Left lung (tissue), 4 donors: ENCODE measurements at regions not wholly inside any gene's neighbourhood (a gene's known extent, or its start where the extent isn't known, plus 50 kb on each side); places are given as distances from the start of the nearest gene placed in this dataset.

ENCODE experiments used
- ATAC-seq: fragments of 200-7000 bp; cut with Tn5 transposase; one replicate; pipeline ENCODE4 v1.9.1; 2020; ENCODE audit warnings: moderate library complexity
- DNase-seq, 4 donors: peaks; one replicate each; pipeline ENCODE4 v3.0.0-alpha.2; 2013 to 2020
- H3K27ac ChIP-seq, 2 donors: fragments of 200-600 bp; sonication (generic) in 1 of 2; one replicate each; pipeline versions ENCODE4 v1.5.0 to v1.8.0; 2020 to 2021
- H3K27me3 ChIP-seq, 2 donors: fragments of 200-600 bp; sonication (generic) in 1 of 2; one replicate each; pipeline versions ENCODE4 v1.5.0 to v1.8.0; 2020 to 2021
- H3K36me3 ChIP-seq, 2 donors: fragments of 200-600 bp; sonication (generic) in 1 of 2; one replicate each; pipeline versions ENCODE4 v1.5.0 to v1.8.0; 2020 to 2021
- H3K4me1 ChIP-seq, 2 donors: fragments of 200-600 bp; one replicate each; pipeline ENCODE4 v1.8.0; 2021
- H3K4me3 ChIP-seq, 2 donors: fragments of 200-600 bp; sonication (generic) in 1 of 2; one replicate each; pipeline versions ENCODE4 v1.5.0 to v1.8.0; 2020 to 2021; ENCODE audit warnings: mild to moderate bottlenecking in 1 of 2
- H3K9me3 ChIP-seq, 2 donors: fragments of 200-600 bp; sonication (generic) in 1 of 2; one replicate each; pipeline versions ENCODE4 v1.5.0 to v1.8.0; 2020 to 2021
- intact Hi-C, 2 donors: fragments of 100-400 bp; cut with DNase I; formaldehyde crosslinking; loops; one replicate each; pipeline versions ENCODE4 v1.11.2 to v1.14.2; 2022
- TF ChIP-seq, protein P1 (sequence below), 2 donors: fragments of 200-600 bp; sonication (generic) in 1 of 2; IDR thresholded peaks; one replicate each; pipeline versions ENCODE4 v1.5.0 to v1.8.0; 2021; ENCODE audit warnings: antibody characterized with exemption in 2 of 2
- donor health status: DM: no; HTN: yes; CAD: no.
- donor health status: DM: no; HTN: no; CAD: no.

- Histone ChIP-seq H3K4me1 (peaks cover 0 to 5% of the 10 kb centered on the region in 2 donors), H3K36me3 (no peaks in the 10 kb centered on the region), H3K4me3 (peak overlapping the region in 1 of 2 donors; percentile 1), H3K27ac (no peak overlapping the region), H3K27me3 (no peaks in the 10 kb centered on the region), H3K9me3 (no peaks in the 10 kb centered on the region)
- DNase-seq (no peak), ATAC-seq (no peak)
- TF ChIP-seq, protein P1, sequence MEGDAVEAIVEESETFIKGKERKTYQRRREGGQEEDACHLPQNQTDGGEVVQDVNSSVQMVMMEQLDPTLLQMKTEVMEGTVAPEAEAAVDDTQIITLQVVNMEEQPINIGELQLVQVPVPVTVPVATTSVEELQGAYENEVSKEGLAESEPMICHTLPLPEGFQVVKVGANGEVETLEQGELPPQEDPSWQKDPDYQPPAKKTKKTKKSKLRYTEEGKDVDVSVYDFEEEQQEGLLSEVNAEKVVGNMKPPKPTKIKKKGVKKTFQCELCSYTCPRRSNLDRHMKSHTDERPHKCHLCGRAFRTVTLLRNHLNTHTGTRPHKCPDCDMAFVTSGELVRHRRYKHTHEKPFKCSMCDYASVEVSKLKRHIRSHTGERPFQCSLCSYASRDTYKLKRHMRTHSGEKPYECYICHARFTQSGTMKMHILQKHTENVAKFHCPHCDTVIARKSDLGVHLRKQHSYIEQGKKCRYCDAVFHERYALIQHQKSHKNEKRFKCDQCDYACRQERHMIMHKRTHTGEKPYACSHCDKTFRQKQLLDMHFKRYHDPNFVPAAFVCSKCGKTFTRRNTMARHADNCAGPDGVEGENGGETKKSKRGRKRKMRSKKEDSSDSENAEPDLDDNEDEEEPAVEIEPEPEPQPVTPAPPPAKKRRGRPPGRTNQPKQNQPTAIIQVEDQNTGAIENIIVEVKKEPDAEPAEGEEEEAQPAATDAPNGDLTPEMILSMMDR (IDR thresholded peaks at IDR 0.05) = no peak
- intact Hi-C loops = no loop called here
These were observed 100.5 kb upstream of the GNAQ start for GRCh38 chr9:78131969-78132700.

- Histone ChIP-seq H3K4me3 (no peak overlapping the region), H3K4me1 (peaks cover 0 to 5% of the 10 kb centered on the region in 2 donors), H3K9me3 (no peaks in the 10 kb centered on the region), H3K27me3 (no peaks in the 10 kb centered on the region), H3K27ac (no peak overlapping the region), H3K36me3 (no peaks in the 10 kb centered on the region)
- no peak for DNase-seq
- no peak for ATAC-seq
- intact Hi-C loops = no loop called here
- TF ChIP-seq, protein P1 (IDR thresholded peaks at IDR 0.05) = no peak
These were observed 99.2 kb upstream of the GNAQ start for GRCh38 chr9:78130853-78131252.

GRCh38 chr9:78130004-78130403, 98.4 kb upstream of the GNAQ start:
- H3K4me3 ChIP-seq = no peak overlapping the region
- peaks cover 0 to 5% of the 10 kb centered on the region in 2 donors for H3K4me1 ChIP-seq
- TF ChIP-seq, protein P1 (IDR thresholded peaks at IDR 0.05) = no peak
- no peak for DNase-seq
- no peak overlapping the region for H3K27ac ChIP-seq
- peak; percentile 59 for ATAC-seq
- intact Hi-C loops = no loop called here
- no peaks in the 10 kb centered on the region for H3K27me3 ChIP-seq
- H3K36me3 ChIP-seq = no peaks in the 10 kb centered on the region
- no peaks in the 10 kb centered on the region for H3K9me3 ChIP-seq

DNA sequence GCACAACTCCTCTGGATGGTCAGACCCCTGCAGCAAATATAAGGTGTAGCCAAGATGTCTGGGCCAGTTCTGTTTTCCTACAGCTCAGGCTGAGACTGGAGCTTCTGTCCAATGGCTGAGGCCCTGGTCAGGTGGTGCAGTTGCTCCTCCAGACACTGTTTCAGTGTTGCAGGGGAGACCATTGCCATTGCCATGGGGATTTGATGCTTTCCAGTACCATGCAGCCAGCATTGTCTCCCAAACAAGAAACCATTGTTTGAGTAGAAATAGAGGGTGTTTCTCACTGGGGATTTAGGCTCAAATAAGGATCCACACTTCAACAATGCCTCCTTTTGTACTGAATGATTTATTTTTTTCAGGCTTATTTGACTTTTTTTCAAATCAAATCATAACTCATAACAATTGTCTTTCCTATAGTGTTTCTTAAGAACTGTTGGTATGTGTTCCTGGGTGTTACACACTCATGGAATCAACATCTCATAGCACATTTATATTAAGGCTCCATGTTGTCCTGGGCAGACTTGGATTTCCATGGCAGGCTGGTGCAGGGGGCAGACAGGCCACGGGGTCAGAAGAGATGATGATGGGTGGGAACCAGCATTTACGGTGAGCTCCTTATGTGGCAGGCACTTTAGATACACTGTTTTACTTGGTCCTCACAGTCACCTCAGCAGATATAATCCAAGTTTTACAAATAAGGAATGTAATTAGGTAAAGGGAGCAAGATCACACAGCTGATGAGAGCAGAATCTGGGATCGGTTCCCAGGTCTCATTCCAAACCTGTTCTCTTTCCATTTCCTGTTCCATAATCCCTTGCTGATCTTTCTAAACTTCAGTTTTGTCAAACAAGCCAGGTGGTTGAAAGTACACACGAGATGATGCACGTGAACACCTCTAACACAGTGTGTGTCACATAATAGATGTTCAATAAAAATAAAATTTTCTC, 95.9 kb upstream of the GNAQ start:
- Histone ChIP-seq H3K4me3 (no peak overlapping the region), H3K27ac (no peak overlapping the region), H3K9me3 (no peaks in the 10 kb centered on the region), H3K27me3 (no peaks in the 10 kb centered on the region), H3K4me1 (peaks cover 0 to 5% of the 10 kb centered on the region in 2 donors), H3K36me3 (no peaks in the 10 kb centered on the region)
- TF ChIP-seq, protein P1 (IDR thresholded peaks at IDR 0.05) = no peak
- no peak for ATAC-seq
- intact Hi-C loops = no loop called here
- DNase-seq = no peak

DNA sequence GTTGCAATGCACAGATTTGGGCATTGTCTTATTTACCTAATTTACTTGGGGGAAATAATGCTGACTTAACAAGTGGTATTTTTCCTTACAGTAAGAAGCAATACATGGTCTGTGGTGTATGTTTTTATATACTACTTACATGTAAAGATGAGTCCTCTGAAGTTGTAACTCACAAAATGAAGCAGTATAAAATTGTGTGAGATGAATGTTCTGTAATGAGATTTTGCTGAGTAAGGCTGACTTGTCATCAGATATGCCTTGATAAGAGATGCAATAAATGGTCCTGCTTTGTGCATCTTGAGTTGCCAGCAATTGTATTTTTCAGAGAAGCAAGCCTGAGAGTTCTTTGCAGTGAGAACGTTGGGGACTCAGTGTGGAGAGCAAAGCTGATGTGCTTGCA, 92.2 kb upstream of the GNAQ start:
- ATAC-seq (no peak), DNase-seq (no peak)
- H3K36me3 ChIP-seq = no peaks in the 10 kb centered on the region
- no peak overlapping the region for H3K4me3 ChIP-seq
- H3K27me3 ChIP-seq = no peaks in the 10 kb centered on the region
- intact Hi-C loops = no loop called here
- no peaks in the 10 kb centered on the region for H3K9me3 ChIP-seq
- peaks cover 0 to 24% of the 10 kb centered on the region in 2 donors for H3K4me1 ChIP-seq
- TF ChIP-seq, protein P1 (IDR thresholded peaks at IDR 0.05) = no peak
- no peak overlapping the region for H3K27ac ChIP-seq
